GM19023 (cell line): ENCODE measurements at regions not wholly inside any gene's neighbourhood (a gene's known extent, or its start where the extent isn't known, plus 50 kb on each side); places are given as distances from the start of the nearest gene placed in this dataset.

Experiments used
- ATAC-seq: cut with Tn5 transposase; IDR thresholded peaks from one replicate; pipeline ENCODE4 v1.9.1; 2021; ENCODE audit warnings: mild to moderate bottlenecking, moderate library complexity; ENCODE audit not compliant: unreplicated experiment

DNA sequence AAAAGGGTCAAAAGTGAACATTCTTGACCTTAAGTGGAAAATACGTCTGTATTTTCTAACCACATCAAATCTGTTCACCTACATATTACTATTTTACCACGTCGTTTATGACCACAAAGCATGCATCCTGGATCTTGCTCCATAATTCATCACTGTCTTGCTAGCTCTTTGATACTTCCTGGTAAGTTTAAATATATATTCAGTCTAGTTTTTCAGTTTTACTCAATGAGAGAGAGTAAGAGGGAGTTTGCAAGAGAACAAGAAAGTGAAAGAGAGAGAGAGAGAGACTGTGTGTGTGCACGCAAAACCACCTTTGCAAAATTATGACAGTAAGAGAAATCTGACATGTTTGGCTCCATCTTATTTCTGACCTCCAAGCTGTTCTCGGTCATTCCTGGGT lies 173.7 kb upstream of the GALNTL6 start:
- ATAC-seq: peak; percentile 88

DNA sequence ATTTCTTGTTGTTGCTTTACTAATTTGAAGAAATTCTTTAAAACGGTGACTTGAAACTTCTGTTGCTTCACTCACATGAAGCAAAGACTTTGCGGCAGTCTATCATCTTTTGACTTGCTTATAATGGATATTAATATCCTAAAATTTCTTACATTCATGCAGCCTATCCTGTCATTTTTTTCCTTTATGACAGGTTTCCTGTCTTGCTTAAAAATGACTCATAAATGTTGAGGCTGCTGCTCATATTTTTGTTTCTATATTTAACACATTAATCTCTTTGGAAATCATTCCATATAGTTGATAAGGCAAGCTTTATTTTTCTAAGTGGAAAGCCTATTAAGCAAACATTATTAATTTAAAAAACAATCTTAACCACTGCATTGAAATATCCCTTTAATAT lies 176.6 kb upstream of the GALNTL6 start:
- no peak for ATAC-seq

DNA sequence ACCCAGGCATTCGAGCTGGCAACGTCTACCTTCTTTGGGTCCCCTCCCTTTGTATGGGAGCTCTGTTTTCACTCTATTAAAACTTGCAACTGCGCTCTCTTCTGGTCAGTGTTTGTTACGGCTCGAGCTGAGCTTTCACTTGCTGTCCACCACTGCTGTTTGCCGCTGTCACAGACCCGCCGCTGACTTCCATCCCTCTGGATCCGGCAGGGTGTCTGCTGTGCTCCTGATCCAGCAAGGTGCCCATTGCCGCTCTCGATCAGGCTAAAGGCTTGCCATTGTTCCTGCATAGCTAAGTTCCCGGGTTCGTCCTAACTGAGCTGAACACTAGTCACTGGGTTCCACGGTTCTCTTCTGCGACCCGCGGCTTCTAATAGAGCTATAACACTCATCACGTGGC lies 183.5 kb upstream of the GALNTL6 start:
- no peak for ATAC-seq

DNA sequence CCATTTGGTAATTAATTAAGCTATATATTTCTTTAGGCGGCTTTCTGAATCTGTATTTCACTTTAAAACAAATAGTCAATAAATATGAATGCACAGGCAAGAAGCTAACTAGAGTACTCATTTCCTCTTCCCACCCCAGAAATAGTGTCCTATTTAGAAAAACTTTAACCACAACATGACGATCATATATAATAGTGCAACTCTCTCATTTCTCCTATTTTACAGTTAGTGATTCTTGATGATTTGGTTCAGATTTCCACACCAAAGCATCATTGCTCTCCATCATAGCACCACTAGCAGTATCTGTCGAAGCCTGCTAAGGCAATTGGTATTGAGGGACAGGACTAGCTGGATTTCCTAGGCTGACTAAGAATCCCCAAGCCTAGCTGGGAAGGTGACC lies 184.0 kb upstream of the GALNTL6 start:
- peak; percentile 82 for ATAC-seq

DNA sequence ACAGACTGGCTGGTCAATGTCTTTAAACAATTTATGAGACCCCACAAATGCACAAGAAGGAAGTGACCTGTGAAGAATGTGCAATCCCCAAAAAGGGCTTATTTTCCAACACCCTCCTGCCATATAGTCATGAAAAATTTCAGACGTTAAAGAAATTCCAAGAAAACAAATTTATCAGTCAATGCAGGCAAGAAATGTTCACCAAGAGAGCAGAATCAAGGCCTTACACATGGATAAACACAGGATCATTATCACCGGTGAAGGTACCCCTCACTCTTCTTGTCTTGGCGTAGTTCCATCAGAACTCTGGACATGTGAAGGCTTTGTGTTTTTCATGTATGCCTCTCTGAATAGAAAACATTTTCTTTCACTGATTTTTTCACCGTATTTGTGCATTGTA lies 186.7 kb upstream of the GALNTL6 start:
- no peak for ATAC-seq

DNA sequence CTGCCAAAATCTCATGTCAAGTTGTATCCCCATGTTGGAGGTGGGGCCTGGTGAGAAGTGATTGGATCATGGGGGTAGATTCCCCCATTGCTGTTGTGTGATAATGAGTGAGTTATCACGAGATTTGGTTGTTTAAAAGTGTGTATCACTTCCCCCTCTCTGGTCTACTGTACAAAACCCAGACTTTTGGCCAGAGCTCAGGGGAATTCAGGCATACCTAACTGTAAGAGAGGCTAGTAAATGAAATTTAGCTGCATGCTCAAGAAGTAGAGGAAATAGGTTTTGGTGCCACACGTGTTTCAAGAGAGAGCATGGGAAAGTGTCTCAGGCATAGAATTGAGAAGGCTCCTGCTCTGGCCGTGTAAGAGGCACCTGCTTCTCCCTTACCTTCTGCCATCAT lies 190.5 kb upstream of the GALNTL6 start:
- no peak for ATAC-seq

DNA sequence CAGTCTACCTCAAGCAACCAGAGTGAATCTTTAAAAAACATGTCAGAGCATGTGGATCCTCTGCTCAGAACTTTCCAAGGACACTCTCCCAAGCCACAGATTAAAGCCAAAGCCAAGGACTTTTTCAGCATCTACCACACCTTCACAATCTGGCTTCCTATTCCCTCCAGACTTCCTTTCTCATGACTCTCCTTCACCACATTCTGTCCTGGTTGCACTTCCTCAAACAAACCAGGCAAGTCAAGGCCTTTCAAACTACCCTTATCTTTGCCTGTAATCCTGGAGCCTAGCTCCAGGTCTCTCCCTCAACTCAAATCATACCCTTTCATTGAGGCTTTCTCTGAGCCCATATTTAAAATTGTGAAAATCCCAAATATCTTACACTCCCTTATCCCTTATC lies 191.6 kb upstream of the GALNTL6 start:
- no peak for ATAC-seq

DNA sequence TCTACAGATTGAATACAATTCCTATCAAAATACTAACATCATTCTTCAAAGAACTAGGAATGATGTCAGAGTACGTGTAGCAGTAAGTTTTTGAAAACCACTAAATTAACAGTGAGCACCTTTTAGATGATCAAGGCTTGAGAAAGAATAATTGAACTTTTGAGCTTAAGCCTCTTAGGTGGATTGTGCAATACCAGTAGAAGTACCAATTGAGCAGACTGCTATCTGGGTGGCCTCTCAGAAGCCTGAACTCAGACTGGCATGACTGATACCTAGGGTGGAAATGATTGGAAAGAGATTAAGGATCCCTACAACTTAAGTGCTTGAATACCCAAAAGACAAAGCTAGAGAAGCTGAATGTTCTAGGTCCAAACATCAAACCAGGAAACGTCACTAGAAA lies 200.3 kb upstream of the GALNTL6 start:
- ATAC-seq: no peak

DNA sequence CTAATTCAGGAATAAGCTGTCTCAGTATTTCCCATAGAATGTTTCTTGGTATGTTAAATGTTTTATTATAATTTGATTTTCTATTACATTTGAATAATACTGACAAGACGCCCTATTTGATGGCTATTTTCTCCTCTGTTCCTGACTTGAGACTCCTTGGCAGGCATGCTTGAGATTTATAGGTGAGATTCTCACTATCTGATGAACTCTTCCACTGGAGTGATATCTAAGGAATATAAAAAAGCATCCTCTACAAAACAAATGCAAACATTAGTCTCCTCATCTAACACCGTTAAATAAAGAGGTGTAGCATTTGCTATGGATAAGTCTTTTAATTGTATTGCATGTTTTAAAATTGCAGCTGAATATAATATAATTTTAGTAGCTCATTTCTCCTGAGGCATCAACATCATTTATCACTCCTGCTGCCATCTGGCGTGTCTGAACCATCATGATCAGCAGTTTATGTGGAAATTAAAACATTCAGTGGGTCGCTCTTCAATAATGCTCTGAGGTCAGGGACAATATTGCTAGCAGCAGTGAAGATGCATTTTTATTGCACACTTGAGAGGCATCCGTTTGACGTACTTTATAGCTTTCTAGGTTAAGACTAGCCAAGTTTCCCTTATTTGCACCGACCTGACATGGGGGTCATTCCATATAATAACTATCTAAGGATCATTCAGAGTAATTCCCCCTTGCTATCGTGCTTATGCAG lies 210.4 kb upstream of the GALNTL6 start:
- ATAC-seq: no peak

DNA sequence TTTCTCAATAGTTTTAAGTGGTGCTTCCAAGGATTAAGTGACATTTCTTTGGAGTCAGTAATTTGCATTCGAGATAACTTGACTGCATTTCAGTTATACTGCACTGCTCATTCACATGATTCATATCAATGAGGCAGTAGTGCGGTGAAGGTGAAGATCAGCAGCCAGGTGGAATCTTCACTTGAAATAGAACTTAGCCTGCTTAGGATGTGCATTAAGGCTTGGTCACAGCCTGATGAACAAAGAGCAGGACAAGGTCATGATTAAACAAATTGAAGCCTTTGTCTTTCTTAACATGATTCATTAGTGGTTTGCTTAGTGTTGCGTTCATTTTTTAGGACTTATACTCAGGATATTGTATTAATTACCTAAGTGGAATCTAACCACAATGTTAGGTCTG lies 212.1 kb upstream of the GALNTL6 start:
- ATAC-seq: no peak

DNA sequence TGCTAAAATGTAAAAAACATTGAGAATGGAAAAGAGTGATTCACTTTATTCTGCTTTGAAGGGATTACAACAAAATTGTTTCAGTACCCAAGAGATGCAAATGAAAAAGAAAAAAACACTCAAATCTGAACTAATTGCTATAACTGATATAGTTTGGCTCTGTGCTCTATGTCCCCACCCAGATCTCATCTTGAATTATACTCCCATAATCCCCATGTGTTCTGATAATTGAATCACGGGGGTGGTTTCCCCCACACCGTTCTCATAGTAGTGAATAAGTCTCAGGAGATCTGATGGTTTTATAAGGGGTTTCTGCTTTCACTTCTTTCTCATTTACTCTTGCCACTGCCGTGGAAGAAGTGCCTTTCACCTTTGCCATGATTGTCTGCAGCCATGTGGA lies 213.6 kb upstream of the GALNTL6 start:
- no peak for ATAC-seq

DNA sequence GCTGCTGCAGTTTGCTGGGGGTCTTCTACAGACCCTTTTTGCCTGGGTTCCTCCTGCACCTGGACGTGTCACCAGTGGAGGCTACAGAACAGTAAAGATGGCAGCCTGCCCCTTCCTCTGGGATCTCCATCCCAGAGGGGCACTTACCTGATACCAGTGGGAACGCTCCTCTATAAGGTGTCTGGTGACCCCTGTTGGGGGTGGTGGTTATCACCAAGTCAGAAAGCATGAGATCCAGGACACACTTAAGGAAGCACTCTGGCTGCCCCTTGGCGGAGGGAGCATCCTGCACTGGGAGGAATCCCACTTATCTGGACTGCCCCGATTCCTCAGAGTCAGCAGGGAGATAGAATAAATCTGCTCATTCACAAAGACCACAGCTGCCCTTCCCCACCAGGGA lies 218.9 kb upstream of the GALNTL6 start:
- no peak for ATAC-seq

DNA sequence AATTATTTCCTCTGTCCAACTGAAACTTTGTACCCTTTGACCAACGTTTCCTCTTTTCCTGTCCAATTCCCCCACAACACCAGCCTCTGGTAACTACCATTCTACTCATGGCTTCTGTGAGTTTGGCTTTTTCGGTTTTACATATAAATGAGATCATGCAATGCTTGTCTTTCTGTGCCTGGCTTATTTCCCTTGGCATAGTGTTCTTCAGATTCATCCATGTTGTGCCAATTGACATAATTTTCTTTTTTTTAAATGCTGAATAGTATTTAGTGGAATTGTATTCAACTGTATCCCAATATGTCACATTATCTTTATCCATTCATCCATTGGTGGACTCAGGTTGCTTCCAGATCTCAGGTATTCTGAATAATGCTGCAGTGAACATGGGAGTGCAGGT lies 222.5 kb upstream of the GALNTL6 start:
- no peak for ATAC-seq

DNA sequence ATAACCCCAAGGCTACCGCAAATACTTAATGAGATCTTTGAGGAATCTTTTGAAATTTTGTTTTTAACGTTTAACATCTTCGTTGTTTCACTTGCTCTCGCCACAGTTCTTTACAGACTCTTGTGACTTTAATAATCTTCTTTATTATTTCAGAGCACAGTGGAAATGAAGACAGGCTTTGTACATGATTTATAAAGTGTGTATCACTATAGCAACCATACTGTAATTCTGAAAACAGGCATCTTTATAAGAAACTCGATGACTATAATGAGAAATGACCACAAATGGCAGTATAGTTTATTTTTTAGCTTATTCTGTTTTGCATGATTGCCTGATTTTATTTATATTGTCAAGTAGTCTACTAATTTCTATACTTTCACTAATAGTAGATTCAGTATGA lies 224.4 kb upstream of the GALNTL6 start:
- no peak for ATAC-seq

DNA sequence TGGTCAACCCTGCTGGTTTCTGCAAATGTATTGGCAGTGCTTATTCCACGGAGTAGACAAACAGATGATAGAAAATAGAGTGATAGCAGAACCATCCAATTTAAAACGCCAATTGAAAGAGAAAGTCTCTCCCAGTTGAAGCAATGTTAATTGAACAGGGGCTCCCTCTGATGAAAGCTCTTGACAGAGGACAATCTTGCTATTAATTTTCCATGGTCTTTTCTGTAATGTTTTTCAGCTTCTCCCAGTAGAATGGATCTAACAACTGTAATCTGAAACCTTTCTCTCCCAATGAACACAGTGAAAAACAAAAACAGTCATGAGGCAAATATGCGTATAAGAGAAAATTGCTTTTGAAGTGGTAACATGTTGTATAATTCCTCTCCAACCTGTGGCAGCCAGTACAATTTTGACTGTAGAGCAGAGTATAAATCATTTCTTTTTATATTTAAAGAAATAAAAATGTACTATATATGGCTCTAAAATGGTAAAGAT lies 225.1 kb upstream of the GALNTL6 start:
- no peak for ATAC-seq

DNA sequence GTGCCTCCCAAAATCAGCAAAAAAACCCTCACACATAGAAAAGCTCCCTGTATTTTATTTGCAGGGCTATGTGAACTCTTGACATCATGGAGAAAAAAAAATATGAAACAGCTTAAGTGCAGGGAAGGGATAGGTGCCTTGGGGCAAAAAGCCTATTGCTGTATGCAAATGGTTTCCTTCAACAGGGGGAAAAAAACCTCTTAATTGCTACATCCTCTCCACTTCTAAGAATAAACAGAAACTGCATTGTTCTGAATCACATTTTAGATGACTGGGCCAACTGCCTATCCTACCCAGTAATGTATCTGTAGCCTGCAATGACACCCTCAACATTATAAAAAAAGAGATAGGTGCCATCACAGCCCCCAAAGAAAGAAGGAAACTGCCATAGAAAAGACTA lies 229.4 kb upstream of the GALNTL6 start:
- ATAC-seq: peak; percentile 46

DNA sequence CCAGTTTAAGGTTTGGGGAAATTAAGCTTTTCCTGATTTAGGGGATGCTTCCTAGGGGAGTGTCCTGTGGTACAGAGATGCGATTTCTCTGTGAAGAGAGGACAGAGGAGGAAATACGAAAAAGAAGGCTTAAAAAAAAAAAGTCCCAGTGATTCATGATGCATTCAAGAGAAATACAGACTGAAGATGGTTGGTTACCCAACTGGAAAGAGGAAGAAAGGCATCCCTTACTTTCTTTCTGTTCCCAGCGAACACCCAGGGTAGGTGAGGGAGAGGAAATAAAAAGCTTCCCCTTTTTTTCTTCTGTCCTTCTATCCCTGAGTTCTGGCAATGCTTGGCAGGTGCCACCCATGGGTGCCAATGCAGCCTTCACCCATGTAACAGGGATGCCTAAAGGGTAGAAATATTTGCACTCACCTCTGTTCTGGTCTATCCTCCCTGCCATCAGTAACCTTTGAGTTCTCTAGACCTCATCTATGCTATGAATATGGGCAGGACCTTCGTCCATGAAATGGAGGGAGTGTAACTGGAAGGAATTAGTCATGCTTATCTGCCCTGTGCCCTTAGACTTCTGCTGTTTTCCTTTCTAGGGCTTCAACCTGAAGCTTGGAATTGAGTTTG lies 230.1 kb upstream of the GALNTL6 start:
- ATAC-seq: no peak

DNA sequence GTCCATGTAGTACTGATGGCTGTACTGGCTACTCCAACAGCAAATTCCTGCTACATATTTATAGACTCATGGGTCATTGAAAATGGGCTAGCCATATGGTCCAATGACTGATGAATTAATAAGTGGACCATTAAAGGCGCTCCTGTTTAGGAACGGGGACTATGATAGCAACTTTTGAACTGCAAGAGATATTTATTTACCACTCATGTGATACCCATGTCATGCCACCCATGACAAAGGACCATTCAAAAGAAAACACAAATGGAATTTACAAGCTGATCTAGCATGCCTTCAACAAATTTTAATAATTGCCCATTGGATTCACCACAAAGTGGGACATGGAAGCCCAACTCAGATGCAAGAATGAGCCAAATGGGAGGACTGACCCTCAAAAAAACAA lies 240.0 kb upstream of the GALNTL6 start:
- no peak for ATAC-seq

DNA sequence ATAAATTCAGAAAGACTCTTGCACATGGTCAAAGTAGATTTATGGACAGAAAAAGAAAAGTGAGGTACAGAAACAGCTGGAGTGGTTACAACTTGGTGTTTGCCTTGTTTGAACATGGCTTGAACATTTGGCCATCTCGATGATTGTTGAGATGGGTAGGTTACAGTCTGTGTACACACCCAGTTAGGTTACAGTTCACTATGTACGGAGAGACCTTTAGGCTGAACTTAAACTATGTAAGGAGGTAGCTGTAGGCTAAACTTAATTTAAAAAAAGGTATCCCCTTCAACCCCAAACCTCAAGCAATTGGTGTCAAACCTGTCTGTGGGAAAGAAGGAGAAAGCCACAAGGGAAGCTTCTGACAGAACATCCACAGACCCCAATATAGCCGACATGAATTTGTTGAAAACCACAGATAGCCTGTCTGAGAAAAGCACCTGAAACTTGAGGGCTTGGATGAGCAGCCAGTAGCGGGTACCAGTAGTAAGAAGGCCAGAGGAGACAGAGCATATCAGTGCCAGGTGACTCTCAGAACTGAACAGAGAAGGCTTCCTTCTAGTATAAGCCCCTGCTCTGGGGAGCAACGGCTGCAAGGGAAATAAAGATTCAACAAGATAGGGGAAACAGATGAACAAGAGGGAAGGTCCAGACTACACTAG lies 247.9 kb upstream of the GALNTL6 start:
- ATAC-seq: no peak

DNA sequence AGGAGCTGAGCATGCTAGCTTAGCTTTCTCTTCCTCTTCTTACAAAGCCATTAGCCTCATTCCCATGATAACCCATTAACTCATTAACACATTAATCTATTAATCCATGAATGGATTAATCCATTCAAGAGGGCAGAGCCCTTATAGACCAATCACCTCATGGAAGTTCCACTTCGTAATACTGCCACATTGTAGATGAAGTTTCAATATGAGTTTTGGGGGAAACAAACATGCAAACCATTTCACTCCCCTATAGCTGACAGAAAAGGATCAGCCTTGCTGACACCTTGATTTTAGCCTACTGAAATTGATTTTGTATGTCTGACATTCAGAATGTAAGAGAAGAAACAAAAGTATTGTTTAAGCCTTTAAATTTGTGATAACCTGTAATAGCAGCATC lies 251.8 kb upstream of the GALNTL6 start:
- ATAC-seq: no peak

DNA sequence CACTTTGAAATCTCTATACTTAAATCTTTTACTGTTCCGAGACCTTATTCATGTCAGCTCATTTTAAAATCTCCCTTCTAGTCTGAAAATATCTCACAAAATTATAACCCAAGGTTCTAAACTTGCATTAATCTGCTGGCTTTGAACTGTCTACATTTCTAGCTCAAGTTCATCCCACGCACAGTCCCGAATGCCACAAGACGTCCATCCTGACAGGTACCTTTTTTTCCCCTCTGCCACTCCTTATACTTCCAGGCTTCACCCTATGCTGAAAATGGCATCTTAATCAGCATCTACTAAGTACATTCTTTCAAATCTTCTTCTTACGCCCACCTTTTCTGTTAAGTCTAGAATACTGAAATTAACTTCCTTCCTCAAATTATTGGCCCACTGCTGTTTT lies 259.2 kb upstream of the GALNTL6 start:
- ATAC-seq: no peak

DNA sequence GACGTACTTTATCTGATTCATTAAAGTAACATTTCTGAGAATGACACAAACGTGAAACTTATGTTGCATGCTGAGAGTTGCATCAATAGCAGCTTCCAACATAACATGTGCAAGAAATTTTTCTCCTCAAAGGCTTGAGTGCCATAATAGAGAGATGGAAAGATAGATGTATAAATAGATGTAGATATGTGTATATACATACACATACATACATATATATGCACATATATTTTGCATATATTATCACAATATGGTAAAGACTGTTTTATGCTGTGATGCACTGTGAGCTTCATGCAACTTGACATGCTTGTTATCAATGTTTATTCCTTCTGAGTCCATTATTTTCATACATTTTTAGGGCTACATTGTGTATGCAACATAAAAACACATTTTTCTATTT lies 270.6 kb upstream of the GALNTL6 start:
- no peak for ATAC-seq
